HG02970 (cell line): ENCODE measurements at regions not wholly inside any gene's neighbourhood (a gene's known extent, or its start where the extent isn't known, plus 50 kb on each side); places are given as distances from the start of the nearest gene placed in this dataset.
"Not testable (repeated sequence)": the region's sequence is repeated elsewhere in the genome, so short reads cannot be mapped to it uniquely, and the experiment has no call there.

ENCODE experiments used
- ATAC-seq: cut with Tn5 transposase; IDR thresholded peaks from one replicate; pipeline ENCODE4 v1.9.1; 2021; ENCODE audit warnings: mild to moderate bottlenecking, moderate library complexity, moderate number of reproducible peaks; ENCODE audit not compliant: unreplicated experiment, low FRiP score

DNA sequence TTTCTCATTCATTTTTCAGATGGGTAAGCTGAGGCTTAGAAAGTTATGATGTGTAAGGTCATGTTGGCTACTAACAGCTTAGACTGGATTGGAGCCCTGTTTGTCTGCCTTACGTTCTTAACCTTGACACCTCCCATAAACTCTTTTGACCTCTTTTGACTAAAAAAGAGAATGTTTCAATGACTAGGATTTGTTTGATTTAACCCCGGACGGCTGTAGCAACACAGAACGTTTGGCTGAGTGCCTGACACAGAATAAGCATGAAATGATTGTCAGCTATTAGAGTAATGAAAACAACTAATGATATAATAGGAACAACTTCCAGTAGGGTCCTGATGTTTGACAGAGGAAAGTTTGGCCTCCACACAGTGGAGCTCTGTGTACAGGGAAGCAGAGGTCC lies 83.3 kb upstream of the PDZD8 start:
- ATAC-seq = no peak

DNA sequence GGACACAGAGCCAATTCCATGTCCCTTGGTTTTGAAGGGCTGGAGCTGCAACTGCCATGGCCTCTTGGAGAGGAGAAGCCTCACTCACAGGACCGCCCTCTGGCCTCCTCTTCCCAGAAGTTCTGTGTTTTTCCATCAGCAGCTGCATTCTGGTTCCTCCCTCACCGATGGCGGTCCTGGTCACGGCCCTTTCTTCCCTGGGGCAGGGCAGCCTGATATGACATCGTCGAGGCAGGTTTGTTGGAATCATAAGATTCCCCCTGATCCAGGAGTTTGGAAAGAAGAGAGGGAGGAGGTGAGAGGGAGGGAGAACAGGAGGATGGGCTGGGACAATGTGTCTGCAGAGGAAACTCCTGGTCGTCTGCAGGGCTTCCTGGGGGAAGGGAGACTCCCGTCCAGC lies 82.7 kb upstream of the PDZD8 start:
- ATAC-seq = no peak

DNA sequence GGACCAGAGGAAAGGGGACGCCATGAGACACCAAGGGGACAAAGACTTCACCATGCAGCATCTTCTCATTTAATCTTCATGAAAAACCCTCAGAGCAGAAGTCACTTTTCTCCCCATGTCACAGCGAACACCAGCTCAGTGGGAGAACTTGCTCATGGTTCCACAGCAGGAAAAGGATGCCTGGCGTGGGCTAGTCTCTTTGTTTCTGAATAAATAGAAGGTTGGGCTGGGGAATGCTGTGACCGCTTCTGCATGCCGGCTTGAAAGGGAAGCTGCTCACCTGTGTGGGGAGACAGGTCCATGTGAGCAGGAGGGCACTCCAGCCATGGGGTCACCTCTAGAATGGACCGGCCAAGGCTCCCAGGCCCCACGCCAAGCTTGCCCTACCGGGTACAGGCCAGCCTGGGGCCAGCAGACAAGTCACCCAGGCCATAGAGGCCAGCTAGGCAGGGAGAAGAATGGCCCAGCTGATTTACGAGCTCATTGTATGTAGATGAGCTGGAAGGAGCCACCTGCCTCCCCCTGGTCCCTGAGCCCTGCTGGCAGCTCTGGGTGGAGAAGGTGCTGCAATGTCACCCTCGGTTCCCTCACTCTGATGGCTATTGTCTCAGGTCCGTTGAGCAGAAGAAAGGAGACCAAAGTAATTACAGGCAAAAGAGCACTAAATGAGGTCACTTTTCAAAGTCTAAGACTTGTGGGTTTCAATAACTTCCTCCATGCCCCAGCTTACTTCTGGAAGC lies 82.0 kb upstream of the PDZD8 start:
- no peak for ATAC-seq

DNA sequence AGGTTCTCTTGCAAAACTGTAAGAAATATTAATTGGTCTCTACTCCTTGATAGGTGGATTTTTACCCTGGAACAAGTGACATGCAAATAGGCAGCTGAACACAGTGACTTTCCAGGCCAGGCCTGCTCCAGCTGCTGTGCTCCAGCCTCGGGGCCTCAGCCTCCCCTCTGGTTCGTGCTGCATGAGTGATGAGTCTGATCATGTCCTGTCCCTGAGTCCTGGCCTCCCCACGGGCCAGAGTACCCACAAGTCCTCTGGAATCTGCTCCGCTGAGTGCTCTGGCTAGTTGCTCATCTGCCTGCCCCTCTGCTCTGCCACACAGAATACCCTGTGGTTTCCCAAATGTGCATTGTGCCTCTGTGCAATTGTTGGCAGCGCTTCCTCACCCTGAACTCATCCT lies 80.1 kb upstream of the PDZD8 start:
- no peak for ATAC-seq

DNA sequence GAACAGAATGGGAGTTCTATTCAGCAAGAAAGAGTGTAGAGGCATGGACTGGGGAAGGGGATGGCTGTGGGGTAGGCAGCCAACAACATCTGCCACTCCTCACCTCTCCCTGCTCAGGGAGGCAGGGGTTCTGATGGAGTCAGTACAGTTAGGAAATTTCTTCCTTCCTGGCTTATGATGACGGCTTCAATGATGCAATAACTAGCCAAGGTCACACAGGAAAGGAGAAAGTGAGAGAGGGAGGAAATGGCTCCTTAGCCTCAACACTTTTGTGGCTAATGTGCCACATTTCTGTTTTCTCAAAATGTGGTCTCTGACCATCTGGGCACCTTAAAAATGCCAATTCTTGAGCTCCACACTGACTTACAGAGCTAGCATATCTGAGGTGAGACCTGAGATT lies 79.3 kb upstream of the PDZD8 start:
- no peak for ATAC-seq

DNA sequence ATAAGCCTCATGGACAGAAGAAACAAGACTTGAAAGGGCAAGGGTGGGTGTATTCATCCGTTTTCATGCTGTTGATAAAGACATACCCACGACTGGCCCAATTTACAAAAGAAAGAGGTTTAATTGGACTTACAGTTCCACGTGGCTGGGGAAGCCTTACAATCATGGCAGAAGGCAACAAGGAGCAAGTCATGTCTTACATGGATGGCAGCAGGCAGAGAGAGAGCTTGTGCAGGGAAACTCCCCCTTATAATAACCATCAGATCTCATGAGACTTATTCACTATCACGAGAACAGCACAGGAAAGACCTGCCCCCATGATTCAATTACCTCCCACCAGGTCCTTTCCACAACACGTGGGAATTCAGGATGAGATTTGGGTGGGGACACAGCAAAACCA lies 78.2 kb upstream of the PDZD8 start:
- not testable (repeated sequence) for ATAC-seq

DNA sequence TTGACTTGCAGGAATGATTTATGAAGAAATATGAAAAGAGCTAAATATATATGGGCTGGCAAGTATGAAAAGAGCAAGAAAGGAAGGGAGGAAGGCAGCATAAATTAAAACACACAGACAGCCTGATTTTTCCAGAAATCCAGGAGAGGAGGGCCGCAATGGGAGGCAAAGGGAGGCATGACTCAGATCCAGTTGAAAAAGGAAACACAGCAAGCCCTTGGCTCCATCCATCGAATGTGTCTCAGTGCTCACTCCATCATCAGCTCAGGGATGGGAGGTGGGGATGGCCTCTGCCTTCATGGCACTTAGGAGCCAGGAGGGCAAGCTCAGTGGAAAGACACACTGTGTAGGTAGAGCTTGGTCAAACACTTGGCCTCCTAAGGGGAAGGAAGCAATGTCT lies 75.7 kb upstream of the PDZD8 start:
- no peak for ATAC-seq

DNA sequence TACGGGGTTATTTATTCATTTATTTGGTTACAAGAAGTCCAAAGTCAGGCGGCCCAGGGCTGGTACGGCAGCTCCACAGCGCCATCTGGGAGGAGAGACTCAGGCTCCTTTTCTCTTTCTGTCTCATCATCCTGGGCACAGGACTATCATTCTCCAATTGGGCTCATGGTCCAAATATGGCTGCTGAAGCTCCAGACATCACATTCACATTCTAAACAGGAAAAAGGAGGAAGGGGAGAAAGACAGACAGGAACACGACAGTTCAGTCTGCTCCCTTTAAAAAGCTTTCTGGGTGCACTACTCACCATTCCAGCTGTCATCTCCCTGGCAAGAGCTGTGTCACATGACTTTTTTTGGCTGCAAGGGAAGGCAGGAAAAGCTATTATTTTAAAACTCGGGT lies 74.4 kb upstream of the PDZD8 start:
- ATAC-seq = no peak

DNA sequence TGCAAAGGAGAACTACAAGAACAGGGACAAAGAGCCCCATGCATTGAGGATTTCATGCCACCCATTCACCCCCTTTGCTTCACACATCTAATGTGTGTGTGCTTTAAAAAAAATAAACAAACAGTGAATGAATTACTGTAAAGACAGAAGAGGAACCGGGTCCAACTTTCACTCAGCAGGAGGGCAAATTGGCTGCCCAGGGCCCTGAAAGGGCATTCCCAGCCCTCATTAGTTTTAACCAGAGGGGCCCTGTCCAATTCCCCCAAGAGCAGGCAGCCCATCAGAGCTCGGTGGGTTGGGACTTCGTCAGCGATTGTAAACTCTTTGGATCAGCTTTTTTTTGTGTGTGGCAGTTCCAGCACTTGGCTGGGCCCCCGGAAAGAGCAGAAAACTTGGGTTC lies 73.6 kb upstream of the PDZD8 start:
- no peak for ATAC-seq

DNA sequence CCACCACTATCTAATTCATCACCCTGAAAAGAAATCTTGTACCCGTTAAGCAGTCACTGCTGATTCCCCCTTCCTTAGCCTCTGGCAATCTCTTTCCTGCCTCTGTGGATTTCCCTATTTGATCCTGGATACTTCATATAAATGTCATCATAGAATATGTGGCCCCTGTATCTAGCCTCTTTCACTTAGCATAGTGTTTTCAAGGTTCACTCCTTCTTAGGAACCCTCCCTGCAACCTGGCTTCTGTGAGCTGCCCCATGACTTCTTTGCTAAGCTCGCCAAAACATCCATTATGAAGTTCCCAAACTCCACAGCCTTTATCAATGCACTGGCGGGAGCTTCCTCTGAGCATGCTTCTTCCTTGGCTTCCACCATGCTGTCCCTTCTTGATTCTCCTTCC lies 70.8 kb upstream of the PDZD8 start:
- ATAC-seq = no peak

DNA sequence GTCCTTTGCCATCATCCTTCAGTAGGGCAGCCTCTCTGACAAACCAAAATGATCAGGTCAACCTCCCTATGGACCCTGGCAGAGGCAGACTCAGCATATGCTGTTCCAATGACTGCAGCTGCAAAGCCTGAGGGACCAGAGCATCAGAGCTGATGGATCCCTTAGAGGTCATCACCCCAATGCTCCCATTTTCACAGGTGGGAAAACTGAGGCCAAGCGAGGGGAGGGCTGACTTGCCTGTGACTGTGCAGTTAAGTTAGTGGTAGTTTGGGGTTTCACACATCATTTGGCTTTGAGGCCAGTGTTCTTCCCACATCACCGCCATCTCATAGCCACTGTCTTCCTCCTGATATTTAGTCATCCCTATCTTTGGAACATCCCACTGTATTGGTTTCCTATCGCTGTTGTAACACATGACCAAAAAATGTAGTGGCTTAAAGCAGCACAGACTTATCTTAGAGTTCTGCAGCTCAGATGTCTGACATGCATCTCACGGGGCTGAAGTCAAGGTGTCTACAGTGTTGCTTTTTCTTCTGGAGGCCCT lies 69.3 kb upstream of the PDZD8 start:
- ATAC-seq = no peak

DNA sequence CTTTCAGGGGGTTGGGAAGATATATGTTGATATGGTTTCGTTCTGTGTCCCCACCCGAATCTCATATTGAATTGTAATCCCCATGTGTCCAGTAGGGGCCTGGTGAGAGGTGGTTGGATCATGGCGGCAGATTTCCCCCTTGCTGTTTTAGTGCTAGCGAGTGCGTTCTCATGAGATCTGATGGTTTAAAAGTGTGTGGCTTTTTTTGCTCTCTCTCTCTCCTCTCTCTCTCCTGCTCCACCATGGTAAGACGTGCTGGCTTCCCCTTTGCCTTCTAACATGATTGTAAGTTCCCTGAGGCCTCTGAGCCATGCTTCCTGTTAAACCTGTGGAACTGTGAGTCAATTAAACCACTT lies 68.4 kb upstream of the PDZD8 start:
- ATAC-seq = no peak

DNA sequence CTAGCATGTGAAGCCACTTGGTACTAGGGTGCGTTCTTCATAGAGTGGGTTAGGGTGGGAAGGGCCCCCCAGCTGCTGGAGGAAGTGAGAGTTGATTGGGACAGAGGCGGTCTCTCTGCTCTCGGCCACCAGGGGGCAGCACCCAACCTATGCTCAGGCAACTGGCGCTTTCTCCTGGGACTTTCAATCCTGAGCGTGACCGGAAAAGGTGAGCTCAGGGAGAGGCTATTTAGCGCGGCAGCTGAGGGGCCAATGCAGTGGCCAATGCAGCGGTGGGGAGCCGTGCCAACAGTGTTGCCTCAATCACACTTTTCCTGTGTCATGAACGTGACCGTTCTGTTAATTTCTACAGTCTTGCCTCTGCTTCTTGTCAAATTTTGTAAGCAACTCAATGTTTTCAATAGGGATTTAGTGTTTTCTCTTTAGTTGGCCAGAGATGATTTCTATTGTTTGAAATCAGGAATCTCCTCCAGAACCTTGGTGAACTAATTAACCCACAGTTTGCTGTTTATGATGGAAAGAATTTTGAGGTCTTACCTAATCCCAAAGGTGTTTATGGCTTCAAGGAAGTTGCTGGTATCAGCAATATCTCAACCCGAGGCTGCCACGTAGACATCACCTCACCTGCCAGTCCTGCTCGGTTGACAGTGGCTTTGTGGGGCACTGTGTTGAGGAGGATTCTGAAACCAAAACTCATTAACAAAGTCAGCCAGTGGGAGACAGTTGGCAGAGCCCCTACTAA lies 67.9 kb upstream of the PDZD8 start:
- ATAC-seq = no peak

DNA sequence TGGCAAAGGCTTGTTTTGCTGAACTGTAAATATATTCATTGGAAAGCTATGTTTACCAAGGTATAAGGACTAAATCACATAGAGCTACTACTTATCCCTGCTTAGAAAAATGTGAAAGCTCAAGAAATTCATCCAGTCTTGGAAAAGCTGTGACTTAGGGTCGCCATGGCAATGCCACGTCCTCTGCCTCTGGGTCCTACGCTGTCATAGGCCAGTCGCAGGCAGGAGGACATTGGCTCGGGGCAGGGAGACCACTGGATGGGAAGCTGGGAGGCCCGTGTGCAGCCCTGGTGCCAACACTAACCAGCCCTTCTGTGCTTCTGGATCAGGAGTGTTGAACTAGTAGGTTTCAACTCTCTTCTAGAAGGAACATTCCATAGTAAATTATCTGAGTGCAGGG lies 67.3 kb upstream of the PDZD8 start:
- no peak for ATAC-seq

DNA sequence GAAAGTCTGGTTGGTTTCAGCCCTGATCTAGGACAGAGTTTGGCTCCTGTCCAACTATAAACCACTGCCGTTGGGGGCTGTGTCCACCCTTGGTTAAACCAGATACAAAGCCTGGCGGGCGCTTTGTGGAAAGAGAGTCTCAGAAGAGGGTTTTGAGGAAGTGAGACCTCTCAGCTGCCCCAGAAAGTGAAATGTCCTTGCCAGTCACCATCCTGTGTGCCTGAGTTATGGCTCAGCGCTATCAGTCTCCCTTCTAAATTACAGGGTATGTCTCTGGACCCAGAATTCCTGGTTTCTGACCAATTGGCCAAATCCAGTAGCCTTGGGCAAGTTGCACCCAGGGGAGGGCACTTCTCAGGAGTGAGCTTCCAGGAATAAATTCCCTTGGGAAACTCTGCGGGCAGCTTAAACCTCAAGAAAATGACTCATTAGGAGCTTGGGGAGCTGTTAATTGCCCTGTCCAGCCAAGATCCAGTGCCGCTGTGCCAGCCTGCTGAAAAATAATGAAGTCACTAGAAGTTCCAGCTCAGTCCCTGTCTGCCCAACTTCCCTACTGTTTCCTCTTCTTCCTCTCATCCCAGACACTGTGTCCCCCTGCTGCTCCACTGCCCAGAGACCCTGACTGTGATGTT lies 66.7 kb upstream of the PDZD8 start:
- ATAC-seq = no peak

DNA sequence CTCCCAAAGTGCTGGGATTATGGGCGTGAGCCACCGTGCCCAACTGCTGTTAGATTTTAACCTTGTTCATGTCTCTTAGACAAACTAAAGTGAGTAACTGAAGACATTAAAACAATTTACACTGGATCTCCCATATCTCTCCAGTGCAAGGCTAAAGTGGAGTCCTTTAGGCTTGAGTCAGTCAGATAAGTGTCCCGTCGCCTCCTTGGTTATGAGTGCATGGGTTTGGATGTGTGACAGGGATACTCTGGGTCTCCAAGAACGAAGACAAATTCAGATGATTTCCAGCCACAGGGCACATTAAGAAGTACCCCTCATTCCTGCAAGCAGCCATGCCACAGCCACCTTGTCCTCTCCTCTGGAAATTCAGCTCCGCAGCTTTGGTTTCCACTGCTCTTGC lies 66.1 kb upstream of the PDZD8 start:
- no peak for ATAC-seq

DNA sequence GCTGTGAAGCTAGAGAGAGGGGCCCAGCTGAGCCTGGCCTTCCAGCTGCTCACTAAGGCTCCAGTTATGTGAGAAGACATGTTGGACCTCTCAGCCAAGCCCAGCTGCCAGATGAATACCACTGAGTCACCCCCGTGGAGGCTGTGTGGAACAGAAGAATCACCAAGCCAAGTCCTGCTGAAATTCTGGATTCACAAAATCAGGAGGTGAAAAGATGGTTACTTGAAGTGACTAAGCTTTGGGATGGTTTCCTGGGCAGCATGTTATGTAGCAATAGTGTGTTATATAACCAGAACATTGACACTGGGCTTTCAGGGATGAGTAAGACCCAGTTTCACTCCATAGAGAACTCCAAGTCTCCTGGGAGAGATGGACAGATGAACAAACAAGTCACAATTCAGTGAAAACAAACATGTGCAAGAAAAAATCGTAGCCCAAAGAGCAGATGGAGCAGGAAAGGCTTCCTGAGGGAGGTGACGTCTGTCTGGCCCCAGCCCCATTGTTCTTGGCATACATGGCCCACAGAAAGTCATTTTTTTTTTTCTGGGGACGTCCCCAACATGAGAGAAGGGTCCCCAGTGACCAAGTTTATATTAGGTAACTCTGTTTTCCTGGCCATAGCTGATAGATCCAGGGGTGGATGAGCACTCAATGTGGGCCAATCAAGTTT lies 64.1 kb upstream of the PDZD8 start:
- no peak for ATAC-seq

DNA sequence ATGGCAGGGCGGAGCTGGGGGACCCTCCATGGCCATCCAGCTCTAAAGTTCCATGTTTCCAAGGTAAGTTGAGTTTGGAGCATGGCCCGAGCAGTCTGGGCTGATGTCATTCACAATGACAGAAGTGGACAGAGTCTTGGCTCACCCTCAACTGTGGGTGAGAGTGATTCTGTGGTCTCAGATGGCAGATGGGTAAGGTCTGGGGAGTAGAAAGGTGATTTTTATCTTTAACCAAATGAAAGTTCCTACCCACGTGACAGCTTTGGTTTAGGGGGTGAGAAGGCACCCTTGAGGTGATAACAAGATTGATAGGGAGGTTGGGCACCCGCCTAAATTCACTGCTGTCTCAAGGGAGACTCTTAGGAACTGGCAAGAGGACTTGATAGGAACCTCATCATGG lies 57.6 kb upstream of the PDZD8 start:
- no peak for ATAC-seq

DNA sequence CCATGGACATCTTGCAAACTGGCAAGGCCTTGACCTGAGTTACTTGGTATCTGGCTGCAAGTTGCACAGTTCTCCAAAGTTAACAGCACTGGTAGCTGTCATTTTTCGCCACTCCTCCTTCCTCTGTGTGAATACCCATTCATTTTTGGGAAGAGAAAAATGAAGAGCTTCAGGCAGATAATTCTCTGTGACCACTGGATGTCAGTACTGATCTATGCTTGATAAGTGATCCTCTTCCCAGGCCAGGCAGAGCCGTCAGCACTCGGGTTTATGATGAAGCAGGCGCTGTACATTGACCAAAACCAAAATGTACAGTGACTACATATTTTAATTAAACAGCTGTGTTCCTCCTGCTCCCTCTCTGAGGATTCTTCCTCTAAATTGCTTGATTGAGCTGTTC lies 55.9 kb upstream of the PDZD8 start:
- no peak for ATAC-seq

DNA sequence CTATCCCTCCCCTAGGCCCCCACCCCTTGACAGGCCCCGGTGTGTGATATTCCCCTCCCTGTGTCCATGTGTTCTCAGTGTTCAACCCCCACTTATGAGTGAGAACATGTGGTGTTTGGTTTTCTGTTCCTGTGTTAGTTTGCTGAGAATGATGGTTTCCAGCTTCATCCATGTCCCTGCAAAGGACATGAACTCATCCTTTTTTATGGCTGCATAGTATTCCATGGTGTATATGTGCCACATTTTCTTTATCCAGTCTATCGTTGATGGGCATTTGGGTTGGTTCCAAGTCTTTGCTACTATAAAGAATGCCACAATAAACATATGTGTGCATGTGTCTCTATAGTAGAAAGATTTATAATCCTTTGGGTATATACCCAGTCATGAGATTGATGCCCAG lies 55.3 kb upstream of the PDZD8 start:
- not testable (repeated sequence) for ATAC-seq

DNA sequence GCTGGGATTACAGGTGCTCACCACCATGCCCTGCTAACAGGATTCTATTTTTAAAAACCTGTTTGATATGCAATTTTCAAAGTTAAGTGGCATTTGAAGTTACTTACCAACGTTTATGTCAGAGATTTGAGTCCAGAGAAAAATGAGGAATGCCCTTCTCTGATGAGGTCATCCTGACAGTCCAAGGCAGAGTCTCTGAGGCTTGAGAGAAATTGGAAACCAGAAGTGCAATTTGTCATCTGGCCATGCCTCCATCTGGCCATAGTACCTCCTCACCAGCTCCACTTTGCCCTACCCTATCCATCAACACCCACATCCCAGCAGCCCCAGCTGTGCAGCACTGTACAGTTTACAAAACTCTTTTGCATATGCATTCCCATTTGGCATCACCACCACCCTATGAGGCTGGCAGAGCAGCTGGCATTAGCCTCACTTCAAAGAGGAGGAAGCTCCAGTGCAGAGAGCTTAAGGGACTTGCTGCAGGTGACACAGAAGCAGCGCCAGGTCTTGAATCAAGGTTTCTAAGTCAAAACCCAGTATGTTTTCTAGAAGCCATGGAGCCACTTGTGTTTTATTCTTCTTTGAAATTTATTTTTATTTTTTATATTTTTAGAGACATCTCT lies 54.5 kb upstream of the PDZD8 start:
- ATAC-seq = no peak
